Stimulated activated CD4-positive, alpha-beta T cell treated with anti-CD3 and anti-CD28 coated beads, Interleukin-1b, Interleukin-23, amount 100 ng/mL, for 48 hours (primary cell): ENCODE measurements at regions not wholly inside any gene's neighbourhood (a gene's known extent, or its start where the extent isn't known, plus 50 kb on each side); places are given as distances from the start of the nearest gene placed in this dataset.
A peak's percentile ranks its signal among the peaks of the same experiment; 100 is the strongest.
"Not testable (repeated sequence)": the region's sequence is repeated elsewhere in the genome, so short reads cannot be mapped to it uniquely, and the experiment has no call there.

ENCODE experiments used
- DNase-seq: peaks from one replicate; pipeline ENCODE4 v3.0.0-alpha.2; 2020

- peak; percentile 86 for DNase-seq
Observed at GRCh38 chr11:135075740-135076139, 663.7 kb upstream of the B3GAT1 start.

- no peak for DNase-seq
Observed at GRCh38 chr11:135074397-135074998, 662.5 kb upstream of the B3GAT1 start.

- DNase-seq: no peak
Observed at GRCh38 chr11:135073870-135074269, 661.8 kb upstream of the B3GAT1 start.

GRCh38 chr11:135073381-135073780, 661.3 kb upstream of the B3GAT1 start:
- no peak for DNase-seq

GRCh38 chr11:135069890-135070289, 657.8 kb upstream of the B3GAT1 start:
- DNase-seq: no peak

- DNase-seq: no peak
Observed at GRCh38 chr11:135069063-135069462, 657.0 kb upstream of the B3GAT1 start.

GRCh38 chr11:135062994-135063393, 651.0 kb upstream of the B3GAT1 start:
- no peak for DNase-seq

GRCh38 chr11:135061166-135061565, 649.1 kb upstream of the B3GAT1 start:
- no peak for DNase-seq

GRCh38 chr11:135046986-135047385, 634.9 kb upstream of the B3GAT1 start:
- no peak for DNase-seq

- DNase-seq: no peak
Observed at GRCh38 chr11:135046556-135046955, 634.5 kb upstream of the B3GAT1 start.

GRCh38 chr11:135043434-135043833, 631.4 kb upstream of the B3GAT1 start:
- DNase-seq: no peak

GRCh38 chr11:135037828-135038227, 625.8 kb upstream of the B3GAT1 start:
- no peak for DNase-seq

- no peak for DNase-seq
Observed at GRCh38 chr11:135036488-135037297, 624.7 kb upstream of the B3GAT1 start.

GRCh38 chr11:135035282-135035681, 623.2 kb upstream of the B3GAT1 start:
- no peak for DNase-seq

- DNase-seq: no peak
Observed at GRCh38 chr11:135033540-135033939, 621.5 kb upstream of the B3GAT1 start.

GRCh38 chr11:135031205-135031989, 619.4 kb upstream of the B3GAT1 start:
- DNase-seq: no peak

GRCh38 chr11:135027461-135027860, 615.4 kb upstream of the B3GAT1 start:
- no peak for DNase-seq

- no peak for DNase-seq
Observed at GRCh38 chr11:135023499-135023898, 611.5 kb upstream of the B3GAT1 start.

GRCh38 chr11:135022454-135022853, 610.4 kb upstream of the B3GAT1 start:
- DNase-seq: no peak

- DNase-seq: no peak
Observed at GRCh38 chr11:135019899-135020298, 607.9 kb upstream of the B3GAT1 start.

- DNase-seq: no peak
Observed at GRCh38 chr11:135019343-135019871, 607.4 kb upstream of the B3GAT1 start.

- DNase-seq: no peak
Observed at GRCh38 chr11:135017296-135017695, 605.3 kb upstream of the B3GAT1 start.

GRCh38 chr11:135015966-135016365, 603.9 kb upstream of the B3GAT1 start:
- no peak for DNase-seq

GRCh38 chr11:135011313-135011712, 599.3 kb upstream of the B3GAT1 start:
- not testable (repeated sequence) for DNase-seq
